NOMO-1 (cell line): ENCODE measurements at regions not wholly inside any gene's neighbourhood (a gene's known extent, or its start where the extent isn't known, plus 50 kb on each side); places are given as distances from the start of the nearest gene placed in this dataset.
A peak's percentile ranks its signal among the peaks of the same experiment; 100 is the strongest.
"Not testable (repeated sequence)": the region's sequence is repeated elsewhere in the genome, so short reads cannot be mapped to it uniquely, and the experiment has no call there.

Experiments
- DNase-seq, 2 experiments: peaks; one replicate each; lab custom pipeline; 2025; ENCODE audit not compliant: unreplicated experiment in 2 of 2; lab: John Stamatoyannopoulos, UW

DNA sequence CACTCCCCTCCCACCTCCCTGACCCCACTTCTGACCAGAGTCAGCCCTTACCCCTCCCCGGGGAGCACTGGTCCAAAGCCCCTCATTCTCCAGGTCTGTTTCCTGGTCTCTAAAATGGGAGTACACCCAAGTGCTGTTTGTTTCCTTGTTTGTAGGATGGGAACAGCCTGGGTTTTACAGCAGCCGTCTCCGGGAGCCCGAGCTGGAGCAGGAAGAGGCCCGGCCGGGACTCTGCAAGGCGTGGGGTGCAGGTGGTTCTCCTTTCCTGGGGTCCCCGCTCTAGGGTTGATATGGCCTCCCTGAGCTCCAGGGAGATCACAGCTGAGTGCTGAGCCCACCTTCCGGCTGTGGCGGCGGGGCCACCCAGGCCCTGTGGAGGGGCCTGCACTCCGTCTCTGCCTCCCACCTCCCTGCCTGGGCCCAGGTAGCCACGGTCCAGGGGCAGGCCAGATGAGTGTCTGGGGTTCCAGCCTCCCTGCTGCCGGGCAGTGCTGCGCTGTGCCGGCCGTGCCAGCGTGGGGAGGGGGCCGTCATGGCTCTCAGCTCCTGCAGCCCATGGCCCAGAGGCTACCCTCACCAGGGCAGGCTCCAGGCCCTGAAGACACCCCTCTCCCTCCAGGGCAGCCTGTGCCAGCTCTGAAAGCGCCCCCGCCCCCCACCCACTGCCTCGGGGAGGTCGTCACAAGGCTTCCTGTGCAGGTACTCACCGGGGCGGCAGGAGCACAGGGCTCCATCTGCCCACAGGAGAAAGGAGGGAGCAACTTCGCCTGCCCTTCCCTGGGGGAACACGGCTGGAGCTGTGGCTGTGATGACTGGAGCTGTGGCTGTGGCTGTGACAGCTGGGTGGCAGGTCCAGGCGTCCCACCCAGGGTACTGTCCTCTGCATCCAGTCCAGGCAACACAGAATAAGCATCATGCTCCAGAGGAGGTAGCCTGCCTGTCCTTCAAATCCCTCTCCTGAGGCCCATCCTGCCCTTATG lies 98.8 kb downstream of the ADRA2C start:
- no peak for DNase-seq

DNA sequence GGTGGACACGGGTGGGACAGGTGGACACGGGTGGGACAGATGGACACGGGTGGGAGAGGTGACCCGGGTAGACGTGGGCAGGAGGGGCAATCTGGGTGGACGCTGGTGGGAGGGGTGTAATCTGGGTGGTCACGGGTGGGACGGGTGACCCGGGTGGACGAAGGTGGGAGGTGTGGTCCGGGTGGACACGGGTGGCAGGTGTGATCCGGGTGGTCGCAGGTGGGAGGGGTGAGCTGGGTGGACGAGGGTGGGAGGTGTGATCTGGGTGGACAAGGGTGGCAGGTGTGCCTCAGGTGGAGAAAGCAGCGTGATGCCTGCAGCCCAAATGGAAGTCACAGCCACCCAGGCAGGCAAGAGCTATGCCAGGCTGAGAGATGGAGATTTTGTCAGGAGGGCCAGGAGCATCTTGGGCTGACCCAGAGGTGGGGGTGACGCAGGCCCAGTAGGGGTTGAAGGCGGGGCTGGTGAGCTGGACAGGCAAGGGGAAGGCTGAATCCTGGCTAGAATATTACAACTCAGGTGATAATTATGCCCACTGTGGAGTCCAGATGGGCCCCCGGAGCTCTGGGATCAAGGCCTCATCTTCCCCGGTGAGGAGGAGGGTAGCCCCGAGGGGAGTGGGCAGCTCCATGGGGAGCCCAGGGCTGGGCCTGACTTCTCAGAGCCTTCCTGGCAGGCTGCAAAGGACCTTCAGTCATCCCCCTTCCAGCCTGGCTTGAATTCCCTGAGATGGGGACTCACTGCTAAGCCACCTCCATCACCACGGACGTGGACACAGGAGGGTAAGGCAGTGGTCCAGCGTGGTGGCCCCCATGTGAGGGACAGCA lies 100.0 kb downstream of the ADRA2C start:
- DNase-seq, result no peak

DNA sequence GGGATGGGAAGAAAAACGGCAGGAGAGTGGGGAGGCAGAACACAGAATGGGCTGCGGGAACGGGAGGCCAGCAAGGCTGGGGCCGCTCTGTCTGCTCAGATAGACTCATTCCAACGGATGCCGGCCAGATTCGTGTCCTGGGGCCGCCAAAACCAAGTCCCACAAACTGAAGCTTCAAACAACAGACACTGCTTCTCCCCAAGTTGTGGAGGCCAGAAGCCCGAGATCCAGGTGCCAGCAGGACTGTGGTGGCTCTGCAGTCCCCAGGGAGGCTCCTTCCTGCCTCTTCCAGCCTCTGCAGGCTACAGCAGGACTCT lies 100.6 kb downstream of the ADRA2C start:
- no peak for DNase-seq

- no peak for DNase-seq
Observed at GRCh38 chr4:3867403-3868100, 101.4 kb downstream of the ADRA2C start.

GRCh38 chr4:3868211-3869173 lies 102.3 kb downstream of the ADRA2C start:
- no peak for DNase-seq

GRCh38 chr4:3869174-3869572 lies 103.0 kb downstream of the ADRA2C start:
- no peak for DNase-seq

- no peak for DNase-seq
Observed at GRCh38 chr4:3869661-3870566, 103.7 kb downstream of the ADRA2C start.

DNA sequence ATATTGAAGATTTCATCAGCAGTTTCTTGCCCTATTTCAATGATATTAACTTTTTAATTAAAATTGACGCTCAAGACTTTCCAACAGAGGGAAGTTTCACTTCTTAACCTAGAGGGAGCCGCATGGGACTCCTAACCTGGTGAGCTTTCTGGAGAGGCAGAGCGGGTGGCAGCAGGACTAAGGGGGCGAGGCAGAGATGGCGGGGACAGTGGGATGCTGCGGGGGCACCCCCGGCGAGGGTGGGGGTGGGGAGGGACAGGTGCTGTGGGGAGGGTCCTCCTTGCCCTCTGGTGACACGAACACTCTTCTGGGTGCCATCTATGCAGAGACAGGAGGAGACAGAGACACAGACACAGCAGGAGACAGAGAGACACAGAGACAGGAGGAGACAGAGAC lies 104.4 kb downstream of the ADRA2C start:
- DNase-seq, result no peak

DNA sequence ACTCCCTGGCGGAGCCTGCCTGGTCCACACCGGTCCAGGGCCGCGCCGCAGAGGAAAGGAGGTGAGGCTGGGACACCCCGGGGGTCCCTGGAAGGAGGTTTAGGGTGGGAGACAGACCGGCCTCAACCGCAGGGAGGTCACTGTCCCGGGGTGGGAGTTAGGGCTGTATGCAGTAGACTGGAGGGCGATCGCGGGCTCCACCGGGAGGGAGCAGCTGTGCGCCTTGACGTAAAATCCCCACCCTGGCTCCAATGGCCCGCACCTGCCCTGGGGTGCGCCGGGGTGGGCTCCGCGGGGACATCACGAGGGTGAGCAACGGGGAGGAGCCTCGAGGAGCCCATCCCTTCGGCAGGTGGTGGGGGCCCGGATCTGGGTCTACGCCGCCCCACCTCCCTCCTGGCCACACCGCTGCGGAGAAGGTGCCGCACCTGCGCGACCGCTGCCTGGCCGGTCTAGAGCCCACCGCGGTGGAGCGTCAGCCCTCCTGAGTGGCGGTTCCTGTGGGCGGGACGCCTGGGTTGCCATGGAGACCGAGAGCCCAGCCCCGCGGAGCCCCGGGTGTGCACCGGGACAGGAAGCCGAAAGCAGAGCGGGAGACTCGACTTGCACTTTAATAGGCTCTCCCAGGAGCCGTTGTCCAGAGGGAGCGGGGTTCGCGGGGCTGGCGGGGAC lies 105.1 kb downstream of the ADRA2C start:
- DNase-seq, result no peak

- DNase-seq, result no peak
Observed at GRCh38 chr4:3871881-3872833, 106.0 kb downstream of the ADRA2C start.

GRCh38 chr4:3872834-3873313 lies 106.7 kb downstream of the ADRA2C start:
- peak in 1 of 2 experiments; percentile 21 for DNase-seq

DNA sequence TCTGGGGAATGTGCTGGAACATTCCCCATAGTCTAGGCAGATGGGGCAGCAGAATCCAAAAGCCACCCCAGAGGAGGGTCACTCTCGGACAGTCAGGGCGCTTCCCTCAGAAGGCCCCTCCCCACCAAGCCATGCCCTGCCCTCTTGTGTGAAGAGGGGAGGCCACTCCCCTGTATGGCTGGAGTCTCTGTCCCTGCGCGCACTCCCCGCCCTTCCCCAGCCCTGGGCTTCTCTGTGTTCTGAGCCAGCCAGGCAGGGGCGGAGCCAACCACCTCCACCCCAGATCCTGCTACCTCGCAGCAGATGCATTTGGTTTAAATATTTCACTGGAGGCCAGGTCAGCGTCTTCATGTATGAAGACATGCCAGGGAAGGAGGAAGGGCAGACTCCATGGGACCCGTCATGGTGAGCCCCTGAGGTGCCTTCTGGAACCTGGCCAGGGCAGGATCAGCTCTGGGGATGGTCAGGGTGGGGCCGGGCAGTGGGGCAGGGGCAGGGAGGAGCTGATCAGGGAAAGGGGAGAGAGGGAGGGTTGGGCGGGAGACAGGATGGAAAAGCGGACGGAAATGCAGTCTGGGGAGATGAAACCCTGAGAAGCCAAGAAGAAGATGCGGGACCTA lies 107.3 kb downstream of the ADRA2C start:
- peak; percentile 39 to 44 for DNase-seq

DNA sequence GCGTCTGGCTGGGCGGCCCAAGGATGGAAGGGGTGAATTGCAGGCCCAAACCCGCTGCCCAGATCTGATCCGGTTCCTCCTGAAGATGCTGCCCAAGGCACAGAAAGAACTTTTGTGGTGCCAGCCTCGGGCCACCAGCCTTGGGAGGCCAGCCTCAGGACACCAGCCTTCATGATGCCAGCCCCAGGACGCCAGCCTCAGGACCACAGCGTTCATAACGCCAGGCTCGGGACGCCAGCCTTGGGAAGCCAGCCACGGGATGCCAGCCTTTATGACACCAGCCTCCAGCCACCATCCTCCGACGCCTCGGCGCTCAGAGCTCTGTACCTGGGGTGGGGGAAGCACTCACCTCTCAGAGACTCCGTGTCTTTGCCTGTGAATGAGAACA lies 107.8 kb downstream of the ADRA2C start:
- DNase-seq, result no peak

DNA sequence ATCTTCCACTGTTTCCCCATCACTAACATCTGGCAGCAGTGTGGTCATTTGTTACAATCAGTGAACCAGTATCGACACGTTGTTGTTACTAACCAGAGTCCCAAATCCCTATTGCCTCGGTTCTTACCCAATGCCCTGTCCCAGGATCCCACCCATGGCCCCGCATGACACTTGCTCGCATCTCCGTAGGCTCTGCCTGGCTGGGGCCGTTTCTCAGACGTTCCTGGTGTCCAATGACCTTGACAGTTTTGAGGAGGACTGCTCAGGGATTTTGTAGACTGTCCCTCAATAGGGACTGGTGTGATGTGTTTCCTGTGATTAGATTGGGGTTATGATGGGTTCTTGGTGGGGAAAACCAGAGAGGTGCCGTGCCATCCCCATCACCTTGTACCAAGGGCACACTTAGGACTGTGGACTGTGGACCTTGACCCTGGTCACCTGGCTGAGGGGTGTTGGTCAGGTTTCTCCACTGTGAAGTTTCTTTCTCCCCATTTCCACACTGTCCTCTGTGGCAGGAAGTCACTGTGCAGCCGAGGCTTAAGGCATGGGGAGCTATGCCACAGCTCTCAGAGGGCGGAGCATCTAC lies 108.4 kb downstream of the ADRA2C start:
- no peak for DNase-seq

- no peak for DNase-seq
Observed at GRCh38 chr4:3875466-3875865, 109.3 kb downstream of the ADRA2C start.

DNA sequence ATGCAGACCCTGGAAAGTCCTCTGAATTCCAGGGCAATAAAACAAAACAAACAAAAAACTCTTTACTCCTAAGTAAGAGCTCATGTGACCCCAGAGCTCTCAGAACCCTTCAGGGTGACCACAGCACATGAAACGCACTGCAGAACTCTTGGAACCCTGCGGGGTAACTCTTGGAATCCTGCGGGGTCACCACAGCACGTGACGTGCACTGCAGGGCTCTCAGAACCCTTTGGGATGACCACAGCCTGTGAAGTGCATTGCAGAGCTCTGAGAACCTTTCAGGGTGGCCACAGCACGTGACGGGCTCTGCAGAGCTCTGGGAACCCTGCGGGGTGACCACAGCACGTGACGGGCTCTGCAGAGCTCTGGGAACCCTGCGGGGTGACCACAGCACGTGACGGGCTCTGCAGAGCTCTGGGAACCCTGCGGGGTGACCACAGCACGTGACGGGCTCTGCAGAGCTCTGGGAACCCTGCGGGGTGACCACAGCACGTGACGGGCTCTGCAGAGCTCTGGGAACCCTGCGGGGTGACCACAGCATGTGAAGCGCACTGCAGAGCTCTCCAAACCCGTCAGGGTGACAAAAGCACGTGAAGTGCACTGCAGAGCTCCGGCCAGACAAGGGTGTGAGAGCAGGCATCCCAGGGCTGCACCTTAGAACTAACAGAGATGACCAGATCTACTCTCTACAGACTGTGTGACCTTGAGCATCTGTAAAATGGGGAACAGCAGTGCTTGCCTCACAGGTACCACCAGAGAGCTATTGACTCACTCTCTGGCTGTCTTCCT lies 110.1 kb downstream of the ADRA2C start:
- DNase-seq, result not testable (repeated sequence)
